GM23338 (cell line): ENCODE measurements at regions not wholly inside any gene's neighbourhood (a gene's known extent, or its start where the extent isn't known, plus 50 kb on each side); places are given as distances from the start of the nearest gene placed in this dataset.

Experiments used
- ATAC-seq: fragments of 200-7000 bp; cut with Tn5 transposase; 3 replicates; pipeline ENCODE4 v1.9.1; 2020
- DNase-seq: peaks from one replicate; pipeline ENCODE4 v3.0.0-alpha.2; 2015; ENCODE audit warnings: low spot score
- H2AFZ ChIP-seq: fragments of 200-600 bp; sonication (generic); 2 replicates; pipeline ENCODE4 v1.8.0; 2016; ENCODE audit warnings: antibody characterized with exemption, mild to moderate bottlenecking, moderate library complexity
- H3F3A ChIP-seq: fragments of 200-600 bp; sonication (generic); replicated peaks from 2 replicates; pipeline ENCODE4 v1.8.0; 2017; ENCODE audit warnings: antibody characterized with exemption, mixed run types, low read depth
- H3K27ac ChIP-seq: fragments of 200-600 bp; sonication (generic); 2 replicates; pipeline ENCODE4 v1.6.1; 2016; ENCODE audit warnings: low read depth
- H3K27me3 ChIP-seq: fragments of 200-600 bp; sonication (generic); 2 replicates; pipeline ENCODE4 v1.8.0; 2016; ENCODE audit warnings: mild to moderate bottlenecking, mixed run types, moderate library complexity; ENCODE audit not compliant: insufficient read depth
- H3K36me3 ChIP-seq: fragments of 200-600 bp; sonication (generic); 2 replicates; pipeline ENCODE4 v1.8.0; 2016; ENCODE audit warnings: mild to moderate bottlenecking; ENCODE audit not compliant: insufficient read depth
- H3K4me1 ChIP-seq: fragments of 200-600 bp; sonication (generic); 2 replicates; pipeline ENCODE4 v1.8.0; 2016; ENCODE audit warnings: mild to moderate bottlenecking, moderate library complexity; ENCODE audit not compliant: insufficient read depth
- H3K4me2 ChIP-seq: fragments of 200-600 bp; sonication (generic); 2 replicates; pipeline ENCODE4 v1.7.1; 2017; ENCODE audit warnings: mixed run types
- H3K4me3 ChIP-seq: fragments of 200-600 bp; sonication (generic); 2 replicates; pipeline ENCODE4 v1.6.1; 2016; ENCODE audit warnings: mixed run types
- H3K79me2 ChIP-seq: fragments of 200-600 bp; sonication (generic); replicated peaks from 2 replicates; pipeline ENCODE4 v1.8.0; 2017; ENCODE audit warnings: mild to moderate bottlenecking; ENCODE audit not compliant: insufficient read depth
- H3K9me2 ChIP-seq: fragments of 200-600 bp; sonication (generic); 2 replicates; pipeline ENCODE4 v1.8.0; 2017; ENCODE audit not compliant: insufficient read depth
- H4K20me1 ChIP-seq: fragments of 200-600 bp; sonication (generic); replicated peaks from 2 replicates; pipeline ENCODE4 v1.8.0; 2017; ENCODE audit warnings: mild to moderate bottlenecking; ENCODE audit not compliant: insufficient read depth
- H3K27ac Mint-ChIP-seq: 2 replicates; pipeline ENCODE4 v1.8.0; 2020; ENCODE audit warnings: inconsistent platforms, mild to moderate bottlenecking, moderate library complexity, mixed read lengths
- H3K27me3 Mint-ChIP-seq: 3 replicates; pipeline ENCODE4 v1.8.0; 2022; ENCODE audit warnings: low read depth, mild to moderate bottlenecking, moderate library complexity, mixed read lengths, inconsistent platforms; ENCODE audit not compliant: insufficient read depth, poor library complexity
- H3K36me3 Mint-ChIP-seq: 3 replicates; pipeline ENCODE4 v1.8.0; 2021; ENCODE audit warnings: low read depth, mild to moderate bottlenecking, inconsistent platforms, moderate library complexity, mixed read lengths
- H3K4me1 Mint-ChIP-seq: 3 replicates; pipeline ENCODE4 v1.8.0; 2020; ENCODE audit warnings: mild to moderate bottlenecking, inconsistent platforms, mixed read lengths
- H3K4me3 Mint-ChIP-seq: 3 replicates; pipeline ENCODE4 v1.8.0; 2021; ENCODE audit warnings: moderate library complexity, mild to moderate bottlenecking, inconsistent platforms, mixed read lengths
- H3K9me3 Mint-ChIP-seq: 3 replicates; pipeline ENCODE4 v1.8.0; 2020; ENCODE audit warnings: moderate library complexity, mild to moderate bottlenecking, inconsistent platforms, mixed read lengths
- CREB1 ChIP-seq: fragments of 250-450 bp; sonication (Bioruptor Pico); IDR thresholded peaks from 2 replicates; pipeline ENCODE4 v1.5.0; 2020; ENCODE audit warnings: low read depth, mild to moderate bottlenecking, moderate library complexity
- CTCF ChIP-seq, 2 experiments: fragments of 200-600 bp in 1 of 2; sonication (generic) in 1 of 2; conservative IDR thresholded peaks; 2 replicates each; pipeline versions ENCODE4 v1.5.1 to v1.6.1; 2016 to 2017; ENCODE audit warnings: antibody characterized with exemption in 2 of 2, low read depth in 2 of 2, mild to moderate bottlenecking in 2 of 2, moderate library complexity in 1 of 2
- ETS1 ChIP-seq: IDR thresholded peaks from 2 replicates; pipeline ENCODE4 v1.6.1; 2016; ENCODE audit warnings: antibody characterized with exemption
- EZH2 ChIP-seq: fragments of 200-600 bp; sonication (generic); IDR thresholded peaks from one replicate; pipeline ENCODE4 v1.8.0; 2017; ENCODE audit warnings: antibody characterized with exemption, mild to moderate bottlenecking, low read depth; ENCODE audit not compliant: unreplicated experiment
- EZH2phosphoT487 ChIP-seq: fragments of 200-600 bp; sonication (generic); IDR thresholded peaks from one replicate; pipeline ENCODE4 v1.8.1; 2018; ENCODE audit warnings: antibody characterized with exemption; ENCODE audit not compliant: unreplicated experiment
- JUNB ChIP-seq: IDR thresholded peaks from one replicate; pipeline ENCODE4 v1.6.1; 2016; ENCODE audit warnings: antibody characterized with exemption; ENCODE audit not compliant: unreplicated experiment
- NANOG ChIP-seq: IDR thresholded peaks from 2 replicates; pipeline ENCODE4 v1.6.1; 2016; ENCODE audit warnings: antibody characterized with exemption, borderline replicate concordance
- POLR2AphosphoS5 ChIP-seq: IDR thresholded peaks from 2 replicates; pipeline ENCODE4 v1.6.1; 2016; ENCODE audit warnings: antibody characterized with exemption, low read depth
- REST ChIP-seq: IDR thresholded peaks from one replicate; pipeline ENCODE4 v1.6.1; 2018; ENCODE audit warnings: antibody characterized with exemption; ENCODE audit not compliant: unreplicated experiment
- STAT1 ChIP-seq: IDR thresholded peaks from one replicate; pipeline ENCODE4 v1.6.1; 2016; ENCODE audit warnings: antibody characterized with exemption; ENCODE audit not compliant: unreplicated experiment
- ZNF114 ChIP-seq: fragments of 250-450 bp; sonication (Bioruptor Pico); IDR thresholded peaks from 2 replicates; pipeline ENCODE4 v1.5.0; 2020; ENCODE audit warnings: mild to moderate bottlenecking, moderate library complexity
- ZNF331 ChIP-seq: fragments of 250-450 bp; sonication (Bioruptor Pico); IDR thresholded peaks from 2 replicates; pipeline ENCODE4 v1.5.0; 2020; ENCODE audit warnings: low read depth, mild to moderate bottlenecking, moderate library complexity
- ZNF462 ChIP-seq: fragments of 250-450 bp; sonication (Bioruptor Pico); IDR thresholded peaks from 2 replicates; pipeline ENCODE4 v1.5.0; 2020; ENCODE audit warnings: mild to moderate bottlenecking, moderate library complexity

GRCh38 chr2:2930841-2931240, 446.8 kb downstream of the EIPR1 start:
- no peaks in the 10 kb centered on the region for H3F3A ChIP-seq
- H3K27me3 Mint-ChIP-seq = peaks cover 5% of the 10 kb centered on the region
- H3K79me2 ChIP-seq = no peaks in the 10 kb centered on the region
- no peak for TF ChIP-seq ZNF331 (CRISPR knock-in tag)
- no peak for TF ChIP-seq NANOG
- TF ChIP-seq CTCF (conservative IDR thresholded peaks at IDR 0.05; ENCODE audit: low read depth in 2 of 2) = no peak
- no peak for TF ChIP-seq STAT1
- no peak for TF ChIP-seq ZNF114 (CRISPR knock-in tag)
- TF ChIP-seq POLR2AphosphoS5 = no peak
- TF ChIP-seq REST = no peak
- TF ChIP-seq ZNF462 (CRISPR knock-in tag) = no peak
- TF ChIP-seq ETS1 = no peak
- no peak for TF ChIP-seq CREB1 (CRISPR knock-in tag)
- no peak for TF ChIP-seq JUNB
- TF ChIP-seq EZH2 = no peak
- TF ChIP-seq EZH2phosphoT487 = no peak
- H3K4me3 Mint-ChIP-seq = no peak overlapping the region
- H3K36me3 ChIP-seq = no peaks in the 10 kb centered on the region
- H3K27ac Mint-ChIP-seq = no peak overlapping the region
- H3K9me3 Mint-ChIP-seq = peaks cover 23% of the 10 kb centered on the region
- H3K36me3 Mint-ChIP-seq = peaks cover 4% of the 10 kb centered on the region; the same call in 2 of the 3 replicates
- no peak overlapping the region for H3K4me2 ChIP-seq
- no peaks in the 10 kb centered on the region for H4K20me1 ChIP-seq
- no peak for DNase-seq
- no peaks in the 10 kb centered on the region; the same call in 1 of the 2 replicates for H3K9me2 ChIP-seq
- no peaks in the 10 kb centered on the region for H3K27me3 ChIP-seq
- H2AFZ ChIP-seq = no peak overlapping the region
- no peaks in the 10 kb centered on the region for H3K4me1 Mint-ChIP-seq
- no peak overlapping the region for H3K27ac ChIP-seq
- ATAC-seq = no peak
- H3K4me3 ChIP-seq = no peak overlapping the region
- H3K4me1 ChIP-seq = no peaks in the 10 kb centered on the region
